ENCODE measurements at regions not wholly inside any gene's neighbourhood (a gene's known extent, or its start where the extent isn't known, plus 50 kb on each side); places are given as distances from the start of the nearest gene placed in this dataset.
"Not testable (repeated sequence)": the region's sequence is repeated elsewhere in the genome, so short reads cannot be mapped to it uniquely, and the experiment has no call there.

DNA sequence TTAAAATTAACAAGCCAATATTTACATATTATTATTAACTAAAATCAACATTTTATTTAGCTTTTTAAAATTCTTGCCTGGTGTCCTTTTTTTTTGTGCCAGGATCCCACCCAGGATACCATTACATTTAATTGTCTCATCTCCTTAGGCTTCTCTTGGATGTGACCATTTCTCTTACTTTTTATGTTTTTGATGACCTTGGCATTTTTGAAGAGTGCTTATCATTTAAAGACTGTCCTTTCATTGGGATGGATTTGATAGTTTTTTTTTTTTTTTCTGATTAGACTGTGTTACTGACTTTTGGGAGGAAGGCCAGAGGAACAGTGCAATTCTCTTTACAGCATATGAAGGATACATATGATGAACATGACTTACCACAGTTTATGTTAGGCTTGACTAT, 181.4 kb upstream of the SMIM30 start:
- DNase-seq, result no peak

DNA sequence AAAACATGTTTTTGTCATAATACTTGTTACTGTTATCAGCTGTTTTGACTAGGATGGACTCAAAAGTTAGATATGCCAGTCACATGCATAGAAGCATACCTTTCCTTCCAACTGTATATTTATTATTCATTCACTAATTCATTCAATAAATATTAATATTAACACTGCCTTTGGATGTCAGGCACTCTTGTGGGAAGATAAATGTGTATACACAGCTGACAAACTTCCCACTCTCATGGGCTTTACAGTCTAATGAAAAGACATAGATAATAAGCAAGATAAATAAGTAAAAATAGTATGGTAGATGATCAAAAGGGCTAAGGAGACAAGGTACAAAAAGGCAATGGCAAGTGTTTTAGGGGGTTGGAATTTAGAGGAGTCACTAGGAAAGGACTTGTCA, 180.1 kb upstream of the SMIM30 start:
- DNase-seq, result no peak

DNA sequence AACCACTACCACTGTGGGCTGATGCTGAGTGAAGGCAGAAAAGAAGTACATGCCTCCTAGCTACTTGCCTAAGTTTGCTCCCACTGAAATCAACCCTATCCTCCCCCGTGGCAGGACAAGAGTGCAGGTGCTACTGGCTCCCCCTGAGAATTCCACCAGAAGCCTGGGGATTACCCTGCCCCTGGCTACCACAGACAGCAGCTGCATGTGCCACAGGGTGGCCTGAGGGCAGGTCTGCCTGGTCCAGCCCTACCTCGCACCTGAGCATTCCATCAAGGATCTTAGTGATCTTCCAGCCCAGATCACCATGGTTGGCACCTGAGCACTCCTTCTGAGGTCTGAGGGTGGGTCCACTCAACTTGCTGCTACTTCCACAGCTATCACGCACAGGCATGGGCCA, 176.4 kb upstream of the SMIM30 start:
- no peak for DNase-seq

DNA sequence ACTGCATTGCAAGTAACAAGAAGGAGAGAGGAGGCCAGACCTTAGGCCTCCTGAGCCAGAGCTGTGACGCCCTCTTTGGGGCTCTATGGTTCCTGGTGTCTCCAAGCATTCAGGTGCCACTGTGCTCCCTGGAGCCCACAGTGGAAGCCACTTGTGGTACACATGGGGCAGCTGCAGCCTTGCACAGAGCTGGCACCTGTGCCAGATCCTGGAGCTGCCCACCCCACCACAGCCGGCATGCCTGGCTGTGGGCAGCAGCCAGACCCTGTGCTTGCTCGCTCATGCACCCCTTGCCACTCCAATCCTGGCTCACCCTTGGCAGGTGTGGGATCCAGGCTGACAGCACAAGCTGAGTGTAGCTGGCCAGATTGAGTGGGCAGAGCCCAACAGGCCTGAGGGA, 173.8 kb upstream of the SMIM30 start:
- no peak for DNase-seq

DNA sequence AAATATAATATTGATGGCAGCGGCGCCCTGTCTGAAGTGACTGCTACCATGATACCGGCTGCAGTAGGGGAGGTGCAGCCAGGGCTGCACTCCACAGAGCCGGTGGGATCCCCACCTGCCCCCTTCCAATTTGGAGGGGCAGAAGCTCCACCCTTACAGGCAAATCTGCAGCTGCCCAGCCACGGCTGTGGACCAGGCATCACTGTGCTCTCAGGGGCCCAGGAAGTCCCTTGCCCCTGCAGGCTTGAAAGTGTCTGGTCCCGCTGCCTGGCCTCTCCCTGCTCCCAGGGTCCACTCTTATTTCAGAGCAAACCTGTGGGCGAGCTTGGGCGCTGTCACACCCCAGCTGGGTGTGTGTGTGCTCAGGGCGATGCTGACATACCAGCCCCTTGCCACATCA, 172.7 kb upstream of the SMIM30 start:
- DNase-seq, result no peak

DNA sequence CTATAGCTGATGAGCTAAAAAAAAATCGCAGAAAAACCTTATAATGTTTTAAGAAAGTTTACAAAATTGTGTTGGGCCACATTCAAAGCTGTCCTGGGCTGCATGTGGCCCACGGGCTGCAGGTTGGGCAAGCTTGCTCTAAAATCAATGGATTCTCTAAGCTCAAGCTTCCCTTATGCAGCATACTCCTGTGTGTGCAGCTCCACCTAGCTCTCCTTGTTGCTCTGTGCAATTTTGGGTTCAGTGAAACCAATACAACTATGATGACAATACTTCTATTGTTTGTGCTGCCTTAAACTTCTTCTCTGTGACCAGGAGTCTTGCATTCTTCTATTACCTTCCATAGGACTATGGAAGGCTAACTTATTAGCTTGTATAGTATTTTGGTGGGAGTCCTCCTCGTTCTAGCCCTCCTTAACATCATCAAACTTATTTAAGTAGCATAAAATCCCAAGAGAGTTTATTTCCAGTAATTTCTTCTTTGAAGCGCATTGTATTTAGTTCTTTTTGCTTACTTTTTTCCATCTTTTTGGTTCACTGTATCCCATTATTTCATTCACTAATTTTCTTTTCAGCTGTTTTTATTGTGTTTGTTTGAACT, 170.9 kb upstream of the SMIM30 start:
- no peak for DNase-seq

DNA sequence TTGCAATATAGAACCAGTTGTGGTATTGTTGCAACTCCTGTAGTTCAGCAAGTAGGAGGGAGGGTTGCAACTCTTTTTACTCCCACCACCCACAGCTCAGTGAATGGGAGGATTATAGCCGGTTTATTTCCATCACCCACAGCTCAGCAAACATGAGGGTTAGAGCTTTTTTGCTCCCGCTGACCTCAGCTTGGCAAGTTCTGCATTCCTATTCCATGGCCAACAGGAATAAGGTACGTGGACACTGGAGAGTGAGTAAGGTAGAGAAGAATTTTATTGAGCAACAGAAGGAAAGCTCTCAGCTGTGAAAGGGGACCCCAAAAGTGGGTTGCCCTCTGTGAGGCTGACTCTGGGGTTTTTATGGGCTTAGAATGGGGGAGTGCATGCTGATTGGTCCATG, 167.1 kb upstream of the SMIM30 start:
- no peak for DNase-seq

DNA sequence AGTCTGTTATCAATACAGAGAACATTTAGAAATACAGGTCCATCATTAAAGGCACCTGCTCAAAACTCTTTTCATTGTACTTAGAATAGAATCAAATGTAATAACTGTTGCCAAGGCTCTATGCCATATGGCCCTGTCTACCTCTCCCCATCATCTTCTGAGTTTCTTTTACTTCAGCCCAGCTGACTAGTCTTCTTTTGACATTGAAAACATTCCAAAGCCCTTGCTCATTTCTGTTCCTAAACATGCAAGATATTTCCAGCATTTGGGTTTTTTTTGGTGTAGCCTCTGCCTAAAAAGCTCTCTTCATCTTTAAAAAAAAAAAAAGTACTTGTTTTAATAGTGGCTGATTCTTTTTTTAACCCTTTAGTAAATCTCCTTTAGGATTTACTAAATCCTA, 165.5 kb upstream of the SMIM30 start:
- DNase-seq, result no peak

DNA sequence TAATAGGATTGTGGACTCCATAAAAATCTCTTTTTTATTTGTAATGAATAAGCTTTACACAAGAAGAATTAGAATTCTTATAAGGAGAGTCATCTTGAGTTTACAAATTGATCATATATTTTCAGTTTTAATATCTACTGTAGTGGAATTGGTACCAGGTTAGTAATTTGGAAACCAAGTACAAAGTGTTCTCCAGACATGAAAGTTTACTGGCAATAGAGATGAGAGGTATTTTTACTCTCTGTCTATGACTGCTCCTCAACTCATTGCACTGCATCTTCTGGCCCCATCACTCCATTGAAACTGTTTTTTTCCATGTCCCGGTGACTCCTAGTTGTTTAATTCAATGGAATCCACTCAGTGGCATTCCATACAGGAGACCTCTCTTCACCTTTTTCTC, 164.5 kb upstream of the SMIM30 start:
- no peak for DNase-seq

DNA sequence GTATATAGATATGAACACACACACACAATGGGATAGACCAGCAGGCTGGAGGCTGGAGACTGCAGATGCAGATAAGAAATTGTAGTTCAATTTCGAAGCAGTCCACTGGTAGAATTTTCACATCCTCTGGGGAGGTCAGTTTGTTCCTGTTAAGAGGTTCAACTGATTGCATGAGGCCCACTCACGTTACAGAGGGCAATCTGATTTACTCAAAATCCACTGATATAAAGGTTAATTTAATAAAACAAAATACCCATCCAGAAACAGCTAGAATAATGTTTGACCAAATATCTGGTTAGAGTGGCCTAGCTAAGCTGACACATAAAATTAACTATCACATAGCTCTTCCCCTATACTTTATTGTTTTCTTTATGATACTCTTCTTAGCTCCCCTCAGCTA, 162.9 kb upstream of the SMIM30 start:
- no peak for DNase-seq

DNA sequence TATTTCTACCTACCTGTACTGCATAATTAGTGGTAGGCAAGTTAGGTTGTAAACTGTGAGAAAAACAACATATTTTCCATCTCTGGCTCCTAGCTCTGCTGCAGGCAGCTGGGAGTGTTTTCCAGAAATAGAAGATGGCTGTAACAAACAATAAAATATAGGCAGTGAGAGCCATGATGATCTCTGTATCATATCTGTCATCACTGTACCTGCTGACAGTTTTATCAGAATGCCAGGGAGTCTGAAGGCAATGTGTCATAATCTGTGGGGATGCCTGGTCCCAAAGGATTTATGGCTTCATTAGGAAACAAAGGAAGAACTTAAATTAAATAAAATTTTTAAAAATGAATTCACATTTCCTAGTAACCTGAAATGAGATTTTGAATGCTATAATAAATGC, 160.9 kb upstream of the SMIM30 start:
- DNase-seq, result no peak

DNA sequence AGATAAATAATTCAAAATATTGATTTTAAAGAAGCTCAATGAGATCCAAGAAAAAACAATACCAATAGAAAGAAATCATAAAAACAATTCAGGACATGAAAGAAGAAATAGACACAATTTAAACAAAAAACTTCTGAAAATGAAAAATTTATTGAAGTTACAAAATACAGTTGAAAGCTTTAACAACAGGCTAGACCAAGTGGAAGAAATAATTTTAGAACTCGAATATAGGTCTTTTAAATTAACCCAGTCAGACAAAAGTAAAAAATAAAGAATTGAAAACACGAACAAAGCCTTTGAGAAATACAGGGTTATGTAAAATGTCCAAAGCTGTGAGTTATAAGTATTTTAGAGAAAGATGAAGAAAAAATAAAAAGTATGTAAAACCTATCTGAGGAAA, 152.4 kb upstream of the SMIM30 start:
- DNase-seq, result no peak

DNA sequence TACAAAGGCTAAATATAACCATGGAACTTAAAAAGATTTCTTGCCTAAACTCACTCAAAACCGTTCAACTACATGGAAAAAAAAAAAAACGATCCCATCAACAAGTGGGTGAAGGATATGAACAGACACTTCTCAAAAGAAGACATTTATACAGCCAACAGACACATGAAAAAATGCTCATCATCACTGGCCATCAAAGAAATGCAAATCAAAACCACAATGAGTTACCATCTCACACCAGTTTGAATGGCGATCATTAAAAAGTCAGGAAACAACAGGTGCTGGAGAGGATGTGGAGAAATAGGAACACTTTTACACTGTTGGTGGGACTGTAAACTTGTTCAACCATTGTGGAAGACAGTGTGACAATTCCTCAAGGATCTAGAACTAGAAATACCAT, 151.2 kb upstream of the SMIM30 start:
- not testable (repeated sequence) for DNase-seq

DNA sequence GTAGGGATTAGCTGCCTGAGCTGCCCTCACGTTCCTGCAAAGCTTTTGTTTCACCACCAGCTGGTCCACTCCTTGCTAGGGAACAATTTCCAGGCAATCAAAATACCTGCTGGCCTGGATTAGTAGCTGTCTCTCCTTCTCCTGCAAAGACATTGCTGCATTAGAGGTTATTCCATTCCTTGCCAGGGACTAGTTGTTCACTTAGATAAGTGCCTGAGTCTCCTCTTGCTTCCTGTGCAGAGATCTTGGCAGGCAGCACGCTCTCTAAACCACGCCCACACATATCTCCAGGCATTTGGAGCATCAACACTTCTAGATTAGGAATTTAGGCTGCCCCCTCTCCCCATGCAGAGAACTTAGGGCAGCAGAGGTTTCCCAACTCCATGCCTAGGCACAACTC, 150.4 kb upstream of the SMIM30 start:
- DNase-seq, result no peak

DNA sequence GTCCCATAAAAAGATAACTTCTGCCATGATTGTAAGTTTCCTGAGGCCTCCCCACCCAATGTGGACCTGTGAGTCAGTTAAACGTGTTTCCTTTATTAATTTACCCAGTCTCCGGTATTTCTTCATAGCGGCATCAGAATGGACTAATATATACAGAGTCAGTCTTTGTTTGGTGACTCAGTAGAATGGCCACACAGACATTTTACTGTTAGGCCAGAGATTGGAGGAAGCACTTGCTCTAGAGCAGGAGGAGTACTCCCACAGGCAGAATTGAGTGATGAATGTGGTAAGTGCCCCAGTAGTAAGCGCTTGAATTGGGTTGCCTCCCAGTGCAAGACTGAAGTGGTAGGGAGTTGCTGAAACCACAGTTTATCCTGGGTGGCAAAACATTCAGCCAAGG, 149.5 kb upstream of the SMIM30 start:
- DNase-seq, result no peak

DNA sequence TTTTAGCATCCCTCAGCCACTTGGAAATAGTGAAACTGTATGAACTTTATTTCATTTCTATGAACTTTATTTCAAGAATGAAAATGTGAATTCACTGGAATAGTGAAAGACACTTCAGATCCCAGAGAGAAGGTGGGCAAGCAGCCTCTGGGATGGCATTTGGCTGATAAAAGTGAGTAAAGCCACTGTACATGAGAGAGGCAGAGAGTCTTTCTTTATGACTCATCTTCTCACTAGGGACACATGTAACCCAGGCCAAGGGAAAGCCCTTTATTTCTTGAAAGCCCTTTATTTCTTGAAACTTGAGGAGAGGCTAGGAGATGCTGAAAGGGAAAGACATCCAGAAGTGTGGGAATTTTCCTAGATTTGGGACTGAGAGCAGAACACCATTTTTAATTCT, 148.9 kb upstream of the SMIM30 start:
- DNase-seq, result no peak

DNA sequence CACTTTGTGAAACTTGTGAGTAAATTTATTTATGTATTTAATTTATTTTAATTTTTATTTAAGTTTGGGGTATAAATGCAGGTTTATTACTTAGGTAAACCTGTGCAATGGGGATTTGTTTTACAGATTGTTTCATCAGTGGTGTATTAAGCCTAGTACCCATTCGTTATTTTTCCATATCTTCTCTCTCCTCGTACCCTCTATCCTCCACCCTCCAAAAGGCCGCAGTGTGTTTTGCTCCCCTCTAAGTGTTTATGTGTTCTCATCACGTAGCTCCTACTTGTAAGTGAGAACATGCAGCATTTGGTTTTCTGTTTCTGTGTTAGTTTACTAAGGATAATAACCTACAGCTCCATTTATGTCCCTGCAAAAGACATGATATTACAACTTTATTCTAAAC, 145.4 kb upstream of the SMIM30 start:
- no peak for DNase-seq

DNA sequence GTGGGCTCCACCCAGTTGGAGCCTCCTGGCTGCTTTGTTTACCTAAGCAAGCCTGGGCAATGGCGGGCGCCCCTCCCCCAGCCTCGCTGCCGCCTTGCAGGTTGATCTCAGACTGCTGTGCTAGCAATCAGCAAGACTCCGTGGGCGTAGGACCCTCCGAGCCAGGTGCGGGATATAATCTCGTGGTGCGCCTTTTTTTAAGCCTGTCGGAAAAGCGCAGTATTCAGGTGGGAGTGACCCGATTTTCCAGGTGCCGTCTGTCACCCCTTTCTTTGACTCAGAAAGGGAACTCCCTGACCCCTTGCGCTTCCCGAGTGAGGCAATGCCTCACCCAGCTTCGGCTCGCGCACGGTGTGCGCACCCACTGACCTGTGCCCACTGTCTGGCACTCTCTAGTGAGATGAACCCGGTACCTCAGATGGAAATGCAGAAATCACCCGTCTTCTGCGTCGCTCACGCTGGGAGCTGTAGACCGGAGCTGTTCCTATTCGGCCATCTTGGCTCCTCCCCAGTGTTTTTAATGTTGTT, 144.9 kb upstream of the SMIM30 start:
- DNase-seq, result not testable (repeated sequence)

DNA sequence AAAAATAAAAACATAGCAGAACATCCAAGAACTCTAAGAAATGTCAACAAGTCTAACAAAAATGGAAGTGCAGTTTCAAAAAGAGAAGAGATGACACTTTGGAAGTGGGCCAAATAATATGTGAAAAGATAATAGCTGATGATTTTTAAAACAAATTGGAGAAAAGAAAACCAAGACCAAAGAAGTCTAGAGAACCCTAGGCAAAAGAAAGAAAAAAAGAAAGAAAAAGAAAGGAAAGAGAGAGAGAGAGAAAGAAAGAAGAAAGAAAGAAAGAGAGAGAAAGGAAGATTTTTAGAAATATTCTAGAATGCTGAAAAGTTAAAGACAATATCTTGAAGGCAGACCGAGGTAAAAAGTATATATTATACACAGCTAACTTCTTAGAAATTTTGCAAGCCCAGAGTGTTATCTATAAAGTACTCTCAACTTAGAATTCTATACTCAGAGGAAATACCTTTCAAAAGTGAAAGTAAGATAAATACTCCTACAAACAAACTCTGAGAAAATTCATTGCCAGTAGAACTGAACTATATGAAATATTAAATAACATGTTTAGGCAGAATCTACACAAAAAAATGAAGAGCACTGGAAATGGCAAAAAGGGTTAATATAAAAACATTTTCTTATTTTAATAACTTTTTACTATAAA, 138.7 kb upstream of the SMIM30 start:
- DNase-seq, result no peak

DNA sequence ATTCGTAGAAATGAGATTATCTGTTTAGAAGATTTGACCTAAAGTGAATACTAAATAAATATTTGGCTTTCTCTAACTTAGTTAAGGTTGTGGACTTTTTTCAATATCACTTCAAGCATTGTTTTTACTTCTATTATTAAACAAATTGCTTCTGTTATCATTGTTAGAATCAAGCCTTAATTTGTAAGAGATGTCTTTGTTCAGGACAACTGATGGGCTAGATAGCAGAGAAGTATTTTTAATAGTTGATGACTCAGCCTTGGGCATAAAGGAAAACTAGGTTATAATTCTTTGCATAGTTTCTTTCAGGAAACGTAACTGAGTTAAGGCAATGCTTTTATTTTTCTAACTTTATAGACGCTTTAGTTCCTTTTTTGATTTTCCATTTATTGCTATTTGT, 128.8 kb upstream of the SMIM30 start:
- no peak for DNase-seq

DNA sequence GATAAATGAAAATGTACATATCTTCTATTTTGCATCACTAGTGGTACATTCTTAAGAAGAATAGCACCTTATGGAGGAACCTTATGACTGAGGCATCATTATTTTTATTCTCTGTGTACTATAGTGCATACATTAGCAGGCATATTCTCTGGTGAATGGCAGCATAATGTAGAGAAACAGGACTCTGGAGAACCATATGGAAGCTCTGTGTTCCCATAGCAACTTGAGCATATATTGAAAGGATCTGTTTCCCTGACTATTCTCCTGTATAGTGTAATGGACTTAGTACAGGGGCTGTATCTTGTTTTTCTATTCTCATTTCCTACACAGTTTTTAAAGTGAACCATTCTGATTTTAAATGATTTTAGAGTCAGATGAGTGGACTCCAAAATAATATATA, 128.4 kb upstream of the SMIM30 start:
- DNase-seq, result no peak

DNA sequence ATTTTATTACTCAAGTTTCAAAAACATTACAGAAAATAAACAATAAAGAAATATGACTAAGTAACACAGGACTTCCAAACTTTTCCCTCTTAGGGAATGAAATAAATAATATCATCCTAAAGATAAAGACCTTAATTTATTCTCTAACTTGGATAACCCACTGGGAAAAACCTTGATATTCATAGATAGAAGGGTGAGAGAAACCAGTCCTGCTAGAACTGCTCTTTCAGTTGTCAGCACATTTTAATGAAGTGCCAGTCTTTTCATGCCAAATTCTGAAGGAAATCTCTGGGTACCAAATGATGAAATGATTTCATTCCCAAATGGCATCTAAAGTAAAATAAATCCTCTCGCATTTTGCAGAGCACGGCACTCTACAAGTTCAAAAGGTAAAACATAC, 114.5 kb upstream of the SMIM30 start:
- DNase-seq, result no peak

DNA sequence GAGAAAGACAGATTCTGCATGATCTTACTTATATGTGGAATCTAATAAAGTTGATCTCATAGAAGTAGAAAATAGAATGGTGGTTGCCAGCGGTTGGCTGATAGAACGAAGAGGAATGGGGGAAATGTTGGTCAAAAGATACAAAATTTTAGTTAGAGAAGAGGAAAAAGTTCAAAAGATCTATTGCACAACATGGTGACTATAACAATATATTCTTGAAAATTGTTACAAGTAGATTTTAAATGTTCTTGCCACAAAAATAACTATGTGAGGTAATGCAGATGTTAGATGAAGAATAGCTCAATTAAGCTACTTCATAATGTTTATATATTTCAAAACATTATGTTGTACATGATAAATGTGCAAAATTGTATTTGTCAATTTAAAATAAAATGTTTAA, 112.3 kb upstream of the SMIM30 start:
- no peak for DNase-seq

DNA sequence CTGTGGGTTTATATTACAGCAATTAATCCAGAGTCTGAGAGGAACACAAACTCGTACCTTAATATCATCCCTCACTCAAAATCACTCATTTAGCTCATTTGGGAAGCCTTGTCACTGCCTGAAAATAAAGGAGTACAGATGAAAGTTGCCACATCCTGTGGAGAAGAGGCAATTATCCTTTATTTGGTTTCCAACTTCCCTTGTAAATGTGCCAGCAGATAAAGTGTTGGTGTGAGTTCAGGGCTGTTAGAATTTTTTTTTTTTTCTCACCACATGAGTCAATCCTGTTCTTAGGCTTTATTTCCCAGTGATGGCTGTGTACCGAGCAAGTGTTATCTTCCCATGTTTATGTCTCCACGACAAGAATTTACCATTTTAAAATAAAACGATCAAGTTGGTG, 99.0 kb upstream of the SMIM30 start:
- DNase-seq, result no peak

DNA sequence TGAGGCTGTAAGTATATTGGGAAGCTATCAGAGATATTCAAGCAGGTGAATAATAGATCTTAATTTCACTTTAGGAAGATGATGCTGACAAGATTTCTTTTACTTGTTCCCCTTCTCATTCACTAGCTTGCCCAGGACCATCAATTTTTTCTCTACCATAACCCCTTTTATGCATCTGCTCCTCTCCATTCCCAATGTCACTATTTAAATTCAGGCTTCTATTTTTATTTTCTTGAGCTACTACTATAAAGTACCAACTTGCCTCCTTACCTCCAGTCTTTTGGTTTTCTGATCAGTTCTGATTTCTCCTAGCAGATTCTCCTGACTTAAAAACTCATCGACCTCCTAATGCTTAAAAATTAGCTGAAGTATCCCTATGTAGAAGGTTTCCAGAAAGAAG, 97.7 kb upstream of the SMIM30 start:
- DNase-seq, result no peak

All from hindlimb muscle (tissue), 1 donor.